Heart left ventricle (tissue), 16 donors: ENCODE measurements at regions not wholly inside any gene's neighbourhood (a gene's known extent, or its start where the extent isn't known, plus 50 kb on each side); places are given as distances from the start of the nearest gene placed in this dataset.

Experiments used
- ATAC-seq, 4 donors: fragments of 200-7000 bp; cut with Tn5 transposase; one replicate each; pipeline ENCODE4 v1.9.1; 2020 to 2022; ENCODE audit warnings: moderate library complexity in 4 of 4, mild to moderate bottlenecking in 3 of 4, moderate number of reproducible peaks in 1 of 4
- DNase-seq, 5 donors: peaks; one replicate each; pipeline ENCODE4 v3.0.0-alpha.2; 2020
- H3K27ac ChIP-seq, 12 donors: fragments of 200-600 bp; sonication (generic) in 4 of 12; one replicate each; pipeline versions ENCODE4 v1.5.0 to v1.8.0; 2016 to 2022; ENCODE audit warnings: mild to moderate bottlenecking in 2 of 12
- H3K27me3 ChIP-seq, 9 donors: fragments of 200-600 bp; sonication (generic) in 2 of 9; one replicate each; pipeline versions ENCODE4 v1.5.1 to v1.8.0; 2016 to 2022; ENCODE audit warnings: mild to moderate bottlenecking in 3 of 9
- H3K36me3 ChIP-seq, 9 donors: fragments of 200-600 bp; sonication (generic) in 2 of 9; one replicate each; pipeline versions ENCODE4 v1.5.0 to v1.8.0; 2018 to 2022; ENCODE audit warnings: mild to moderate bottlenecking in 2 of 9
- H3K4me1 ChIP-seq, 12 donors: fragments of 200-600 bp; sonication (generic) in 4 of 12; one replicate each; pipeline versions ENCODE4 v1.5.0 to v1.8.0; 2016 to 2022; ENCODE audit warnings: mild to moderate bottlenecking in 3 of 12
- H3K4me3 ChIP-seq, 12 donors: fragments of 200-600 bp; sonication (generic) in 4 of 12; one replicate each; pipeline versions ENCODE4 v1.5.0 to v1.8.0; 2017 to 2022; ENCODE audit warnings: mild to moderate bottlenecking in 9 of 12, moderate library complexity in 4 of 12
- H3K9me3 ChIP-seq, 12 donors: fragments of 200-600 bp; sonication (generic) in 4 of 12; one replicate each; pipeline versions ENCODE4 v1.5.0 to v1.8.0; 2016 to 2022; ENCODE audit warnings: mild to moderate bottlenecking in 1 of 12
- POLR2A ChIP-seq, 2 donors: fragments of 450-650 bp; IDR thresholded peaks; one replicate each; pipeline ENCODE4 v1.6.1; 2017; ENCODE audit warnings: antibody characterized with exemption in 2 of 2, mild to moderate bottlenecking in 2 of 2, moderate library complexity in 2 of 2
- WGBS, 4 donors: extraction: QIAGEN DNeasy Blood & Tissue Kit in 2 of 4; methylation state at CpG; one replicate each; pipeline versions ENCODE4 v1.1.5 to v1.1.7; 2013 to 2018; 5-methylcytosine and 5-hydroxymethylcytosine counted together
- intact Hi-C, 10 donors: fragments of 100-400 bp; cut with DNase I; formaldehyde crosslinking; loops; one replicate each; pipeline versions ENCODE4 v1.11.1 to v1.14.2; 2022
- TF ChIP-seq, protein P1 (sequence below), 12 donors: fragments of 200-600 bp; sonication (generic) in 4 of 12; IDR thresholded peaks; one replicate each; pipeline versions ENCODE4 v1.5.0 to v1.8.0; 2018 to 2022; ENCODE audit warnings: antibody characterized with exemption in 12 of 12, mild to moderate bottlenecking in 5 of 12
- donor health status: ischemic (EF 13 %, LVEDD 7.1; RV severe dilation, severe dysfunction).
- donor health status: healthy with polysubstance abuse.
- donor health status: DM: no; HTN: yes; CAD: no.
- donor health status: DM: no; HTN: no; CAD: no.
- donor health status: ischemic (EF 25% LVEDD 6.9; RV normal size, moderate dysfunction).
- donor health status: ischemic (EF 25% LVEDD 5.7; RV mildly dilated, moderate dysfunction).
- donor health status: healthy.
- donor health status: DM: yes; HTN: yes; CAD: no.
- donor health status: ischemic (EF 35%, LVEDD 5.7; RV mildly dilated, moderate dysfunction).
- donor health status: nonischemic (EF 11% LVEDD 7.7; RV severe dilation, severe dysfunction).
- donor health status: DM: yes; HTN: yes; CAD: no.
- donor health status: PGD.
- donor health status: ischemic (EF 29% LVEDD 5.4; RV normal size, mild dysfunction).
- donor health status: nonischemic (EF 23%, LVEDD 6.1; RV moderate dilation, normal function).

DNA sequence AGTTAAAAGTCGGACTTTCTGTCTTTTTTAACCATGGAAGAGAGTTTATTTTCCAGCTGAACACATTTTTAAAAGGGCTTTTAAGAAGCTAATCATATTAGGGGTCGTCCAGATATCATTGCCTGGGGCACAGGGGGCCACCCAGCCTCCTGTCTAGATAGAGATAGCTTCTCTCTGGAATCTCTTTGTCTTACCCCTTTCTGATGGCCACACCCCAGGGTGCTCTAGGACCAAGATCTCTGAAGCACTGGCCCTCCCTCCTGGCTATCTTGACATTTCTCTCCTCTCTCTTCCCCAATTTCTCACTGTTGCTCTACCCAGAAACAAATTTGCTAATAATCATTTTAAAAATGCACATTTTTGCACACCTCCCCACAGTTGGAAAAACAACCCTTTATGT lies 204.4 kb downstream of the NXNL2 start:
- Histone ChIP-seq H3K4me3 (no peak overlapping the region), H3K27me3 (no peaks in the 10 kb centered on the region), H3K4me1 (peaks cover 0 to 9% (median 0%) of the 10 kb centered on the region in 12 donors), H3K27ac (no peak overlapping the region), H3K36me3 (no peaks in the 10 kb centered on the region), H3K9me3 (peaks cover 0 to 8% (median 0%) of the 10 kb centered on the region in 12 donors)
- ATAC-seq (no peak), DNase-seq (no peak)
- 74 to 79% (median 75%) methylated on average over 2 of the region's 2 CpGs for WGBS, 4 donors
- TF ChIP-seq, protein P1, sequence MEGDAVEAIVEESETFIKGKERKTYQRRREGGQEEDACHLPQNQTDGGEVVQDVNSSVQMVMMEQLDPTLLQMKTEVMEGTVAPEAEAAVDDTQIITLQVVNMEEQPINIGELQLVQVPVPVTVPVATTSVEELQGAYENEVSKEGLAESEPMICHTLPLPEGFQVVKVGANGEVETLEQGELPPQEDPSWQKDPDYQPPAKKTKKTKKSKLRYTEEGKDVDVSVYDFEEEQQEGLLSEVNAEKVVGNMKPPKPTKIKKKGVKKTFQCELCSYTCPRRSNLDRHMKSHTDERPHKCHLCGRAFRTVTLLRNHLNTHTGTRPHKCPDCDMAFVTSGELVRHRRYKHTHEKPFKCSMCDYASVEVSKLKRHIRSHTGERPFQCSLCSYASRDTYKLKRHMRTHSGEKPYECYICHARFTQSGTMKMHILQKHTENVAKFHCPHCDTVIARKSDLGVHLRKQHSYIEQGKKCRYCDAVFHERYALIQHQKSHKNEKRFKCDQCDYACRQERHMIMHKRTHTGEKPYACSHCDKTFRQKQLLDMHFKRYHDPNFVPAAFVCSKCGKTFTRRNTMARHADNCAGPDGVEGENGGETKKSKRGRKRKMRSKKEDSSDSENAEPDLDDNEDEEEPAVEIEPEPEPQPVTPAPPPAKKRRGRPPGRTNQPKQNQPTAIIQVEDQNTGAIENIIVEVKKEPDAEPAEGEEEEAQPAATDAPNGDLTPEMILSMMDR (IDR thresholded peaks at IDR 0.05) = no peak
- TF ChIP-seq POLR2A (IDR thresholded peaks at IDR 0.05) = no peak
- intact Hi-C loops = loop anchor here in 2 of 10 donors (10.0 kb wide), 1 partner anchor 135 kb away; no protein-coding TSS in a partner anchor

DNA sequence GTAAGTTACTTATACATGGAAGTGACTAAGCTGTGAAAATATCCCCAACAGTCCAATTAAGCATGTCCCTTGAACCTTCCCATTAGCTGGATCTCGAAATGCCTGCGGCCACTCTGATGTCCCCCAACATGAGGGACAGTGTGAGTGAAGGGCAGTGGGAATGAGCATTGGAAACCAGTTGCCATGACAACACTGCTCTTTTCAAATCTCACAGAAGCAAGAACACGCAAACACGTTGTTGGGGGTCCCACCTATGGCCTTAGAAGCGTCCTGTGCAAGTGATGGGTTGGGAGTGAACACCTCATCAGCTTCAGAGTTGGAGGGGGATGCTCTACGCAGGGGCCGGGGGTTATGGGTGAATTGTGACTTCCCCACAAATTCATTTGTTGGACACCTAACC lies 205.9 kb downstream of the NXNL2 start:
- TF ChIP-seq, protein P1 (IDR thresholded peaks at IDR 0.05) = no peak
- TF ChIP-seq POLR2A (IDR thresholded peaks at IDR 0.05) = no peak

DNA sequence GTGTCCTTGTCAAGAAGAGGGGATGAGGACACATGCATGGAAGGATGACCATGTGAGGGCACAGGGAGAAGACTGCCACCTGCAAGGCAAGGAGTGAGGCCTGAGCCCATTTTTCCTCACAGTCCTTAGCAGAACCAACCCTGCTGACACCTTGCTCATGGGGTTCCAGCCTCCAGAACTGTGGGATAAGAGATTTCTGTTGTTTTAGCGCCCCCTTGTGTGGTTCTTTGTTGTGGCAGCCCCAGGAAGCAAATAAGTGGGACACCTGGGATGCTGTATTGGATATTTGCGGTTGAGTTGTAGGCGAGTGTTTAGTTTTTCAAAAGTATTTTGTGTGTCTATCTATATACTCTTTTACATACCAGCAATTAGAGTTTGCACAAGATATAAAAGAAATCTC lies 206.4 kb downstream of the NXNL2 start:
- H3K36me3 ChIP-seq = no peaks in the 10 kb centered on the region
- ATAC-seq = no peak
- H3K9me3 ChIP-seq = no peaks in the 10 kb centered on the region
- H3K4me1 ChIP-seq = peaks cover 0 to 13% (median 0%) of the 10 kb centered on the region in 12 donors
- no peak overlapping the region for H3K27ac ChIP-seq
- TF ChIP-seq POLR2A (IDR thresholded peaks at IDR 0.05) = no peak
- TF ChIP-seq, protein P1 (IDR thresholded peaks at IDR 0.05) = peak in 5 of 12 donors; percentile 8 to 21 (median 14)
- intact Hi-C loops = loop anchor here in 1 of 10 donors (10.0 kb wide), 1 partner anchor 147 kb away; no protein-coding TSS in a partner anchor
- H3K27me3 ChIP-seq = no peaks in the 10 kb centered on the region
- DNase-seq = no peak
- 67 to 73% (median 69%) methylated on average over 3 of the region's 3 CpGs for WGBS, 4 donors
- no peak overlapping the region for H3K4me3 ChIP-seq

More for the DNA sequence above, 205.9 kb downstream of the NXNL2 start:
- Histone ChIP-seq H3K27me3 (no peaks in the 10 kb centered on the region), H3K4me3 (no peak overlapping the region), H3K4me1 (peaks cover 0 to 13% (median 0%) of the 10 kb centered on the region in 12 donors), H3K27ac (no peak overlapping the region), H3K9me3 (no peaks in the 10 kb centered on the region), H3K36me3 (no peaks in the 10 kb centered on the region)
- DNase-seq (no peak), ATAC-seq (no peak)
- intact Hi-C loops = loop anchor here in 1 of 10 donors (10.0 kb wide), 1 partner anchor 146 kb away; no protein-coding TSS in a partner anchor
- 87 to 93% (median 89%) methylated on average over 7 of the region's 7 CpGs for WGBS, 4 donors

DNA sequence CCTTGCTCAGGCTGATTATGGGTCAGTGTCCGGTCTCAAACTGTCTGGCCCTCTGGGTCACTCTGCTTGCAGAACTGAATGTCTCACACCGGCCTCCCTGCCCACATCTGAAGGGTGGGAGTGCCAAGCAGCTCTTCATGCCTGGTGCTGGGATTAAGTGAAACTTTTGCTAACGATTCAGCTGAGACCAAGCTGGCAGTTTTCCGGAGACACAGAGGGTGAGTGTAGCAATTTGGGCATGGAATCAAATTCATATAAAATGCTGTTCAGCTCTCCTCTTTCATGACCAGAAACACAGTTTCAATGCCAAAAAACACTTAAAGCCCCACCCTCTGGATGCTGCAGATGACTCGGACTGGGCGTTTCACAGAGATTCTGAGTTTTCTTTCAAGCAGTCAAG lies 207.5 kb downstream of the NXNL2 start:
- TF ChIP-seq, protein P1 (IDR thresholded peaks at IDR 0.05) = no peak
- 64 to 72% (median 68%) methylated on average over 6 of the region's 6 CpGs for WGBS, 4 donors
- no peaks in the 10 kb centered on the region for H3K36me3 ChIP-seq
- DNase-seq (peak in 1 of 5 donors; percentile 46), ATAC-seq (peak in 1 of 4 donors; percentile 20)
- intact Hi-C loops = loop anchor here in 1 of 10 donors (10.0 kb wide), 1 partner anchor 148 kb away; no protein-coding TSS in a partner anchor
- peaks cover 0 to 24% (median 9%) of the 10 kb centered on the region in 12 donors for H3K4me1 ChIP-seq
- H3K27ac ChIP-seq = no peak overlapping the region
- no peak overlapping the region for H3K4me3 ChIP-seq
- H3K27me3 ChIP-seq = no peaks in the 10 kb centered on the region
- no peaks in the 10 kb centered on the region for H3K9me3 ChIP-seq
